ENCODE measurements at regions not wholly inside any gene's neighbourhood (a gene's known extent, or its start where the extent isn't known, plus 50 kb on each side); places are given as distances from the start of the nearest gene placed in this dataset.

- H4K20me1 ChIP-seq (ENCODE audit: control insufficient read depth, insufficient read depth, low read depth, low read length) = no peaks in the 10 kb centered on the region
- H3K9me2 ChIP-seq (replicated peaks; ENCODE audit: control insufficient read depth, low read length) = no peaks in the 10 kb centered on the region
- TF ChIP-seq EZH2phosphoT487 (IDR thresholded peaks at IDR 0.05; ENCODE audit: borderline replicate concordance, low read length) = no peak
- TF ChIP-seq, protein P1, sequence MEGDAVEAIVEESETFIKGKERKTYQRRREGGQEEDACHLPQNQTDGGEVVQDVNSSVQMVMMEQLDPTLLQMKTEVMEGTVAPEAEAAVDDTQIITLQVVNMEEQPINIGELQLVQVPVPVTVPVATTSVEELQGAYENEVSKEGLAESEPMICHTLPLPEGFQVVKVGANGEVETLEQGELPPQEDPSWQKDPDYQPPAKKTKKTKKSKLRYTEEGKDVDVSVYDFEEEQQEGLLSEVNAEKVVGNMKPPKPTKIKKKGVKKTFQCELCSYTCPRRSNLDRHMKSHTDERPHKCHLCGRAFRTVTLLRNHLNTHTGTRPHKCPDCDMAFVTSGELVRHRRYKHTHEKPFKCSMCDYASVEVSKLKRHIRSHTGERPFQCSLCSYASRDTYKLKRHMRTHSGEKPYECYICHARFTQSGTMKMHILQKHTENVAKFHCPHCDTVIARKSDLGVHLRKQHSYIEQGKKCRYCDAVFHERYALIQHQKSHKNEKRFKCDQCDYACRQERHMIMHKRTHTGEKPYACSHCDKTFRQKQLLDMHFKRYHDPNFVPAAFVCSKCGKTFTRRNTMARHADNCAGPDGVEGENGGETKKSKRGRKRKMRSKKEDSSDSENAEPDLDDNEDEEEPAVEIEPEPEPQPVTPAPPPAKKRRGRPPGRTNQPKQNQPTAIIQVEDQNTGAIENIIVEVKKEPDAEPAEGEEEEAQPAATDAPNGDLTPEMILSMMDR (IDR thresholded peaks at IDR 0.05; ENCODE audit: low read depth, low read length, poor library complexity, severe bottlenecking) = no peak
- no peak overlapping the region for H3K4me3 ChIP-seq (ENCODE audit: low read length)
- H3K79me2 ChIP-seq (ENCODE audit: control insufficient read depth, low read length) = no peaks in the 10 kb centered on the region
- no peaks in the 10 kb centered on the region for H3K27me3 ChIP-seq (ENCODE audit: control insufficient read depth, low read length)
- no peaks in the 10 kb centered on the region for H3F3A ChIP-seq (ENCODE audit: control insufficient read depth, insufficient read depth)
- no peaks in the 10 kb centered on the region for H3K9me3 ChIP-seq (ENCODE audit: control insufficient read depth, insufficient read depth, low read length)
- no peak overlapping the region for H3K4me2 ChIP-seq (ENCODE audit: low read length)
- no peaks in the 10 kb centered on the region for H3K4me1 ChIP-seq (ENCODE audit: control insufficient read depth, low read length)
- H3K27ac ChIP-seq (ENCODE audit: low read depth, low read length) = no peak overlapping the region
- no peaks in the 10 kb centered on the region for H3K36me3 ChIP-seq (ENCODE audit: control insufficient read depth, low read length)
Measured at GRCh38 chr1:118244194-118244593, 59.2 kb upstream of the SPAG17 start.

- Histone ChIP-seq H3K36me3 (ENCODE audit: control insufficient read depth, low read length) (no peaks in the 10 kb centered on the region), H3K4me3 (ENCODE audit: low read length) (no peak overlapping the region), H4K20me1 (ENCODE audit: control insufficient read depth, insufficient read depth, low read depth, low read length) (no peaks in the 10 kb centered on the region), H3F3A (ENCODE audit: control insufficient read depth, insufficient read depth) (no peaks in the 10 kb centered on the region), H3K4me1 (ENCODE audit: control insufficient read depth, low read length) (no peaks in the 10 kb centered on the region), H3K9me2 (replicated peaks; ENCODE audit: control insufficient read depth, low read length) (no peaks in the 10 kb centered on the region), H3K79me2 (ENCODE audit: control insufficient read depth, low read length) (no peaks in the 10 kb centered on the region), H3K27me3 (ENCODE audit: control insufficient read depth, low read length) (no peaks in the 10 kb centered on the region), H3K9me3 (ENCODE audit: control insufficient read depth, insufficient read depth, low read length) (no peaks in the 10 kb centered on the region), H3K4me2 (ENCODE audit: low read length) (no peak overlapping the region), H3K27ac (ENCODE audit: low read depth, low read length) (no peak overlapping the region)
- TF ChIP-seq EZH2phosphoT487 (IDR thresholded peaks at IDR 0.05; ENCODE audit: borderline replicate concordance, low read length) = no peak
- TF ChIP-seq, protein P1 (IDR thresholded peaks at IDR 0.05; ENCODE audit: low read depth, low read length, poor library complexity, severe bottlenecking) = no peak
Measured at GRCh38 chr1:118243269-118243668, 58.2 kb upstream of the SPAG17 start.
